Trophoblast cell (in vitro differentiated cells and primary cell): ENCODE measurements at regions not wholly inside any gene's neighbourhood (a gene's known extent, or its start where the extent isn't known, plus 50 kb on each side); places are given as distances from the start of the nearest gene placed in this dataset.

Experiments used
- DNase-seq, 2 donors: peaks; one replicate each; pipeline ENCODE4 v3.0.0-alpha.2; 2016
- H2AFZ ChIP-seq: 2 replicates; pipeline ENCODE4 v1.6.1; 2013; ENCODE audit warnings: low read length, moderate library complexity, mild to moderate bottlenecking; ENCODE audit not compliant: insufficient read depth, poor library complexity
- H2AK5ac ChIP-seq: 2 replicates; pipeline ENCODE4 v1.6.1; 2013; ENCODE audit warnings: mild to moderate bottlenecking, low read length
- H2BK120ac ChIP-seq: 2 replicates; pipeline ENCODE4 v1.6.1; 2013; ENCODE audit warnings: low read length, mild to moderate bottlenecking, moderate library complexity; ENCODE audit not compliant: insufficient read depth, poor library complexity
- H2BK12ac ChIP-seq: 2 replicates; pipeline ENCODE4 v1.6.1; 2013; ENCODE audit warnings: mild to moderate bottlenecking, low read length, moderate library complexity
- H2BK5ac ChIP-seq: 2 replicates; pipeline ENCODE4 v1.6.1; 2013; ENCODE audit warnings: low read length, low read depth, moderate library complexity, mild to moderate bottlenecking; ENCODE audit not compliant: poor library complexity
- H3K14ac ChIP-seq: 2 replicates; pipeline ENCODE4 v1.6.1; 2013; ENCODE audit warnings: mild to moderate bottlenecking, low read length
- H3K18ac ChIP-seq: 2 replicates; pipeline ENCODE4 v1.6.1; 2013; ENCODE audit warnings: mild to moderate bottlenecking, low read length
- H3K23ac ChIP-seq: 2 replicates; pipeline ENCODE4 v1.6.1; 2013; ENCODE audit warnings: low read length
- H3K27ac ChIP-seq: 2 replicates; pipeline ENCODE4 v1.5.1; 2013; ENCODE audit warnings: low read depth, mild to moderate bottlenecking, inconsistent platforms, low read length, moderate library complexity
- H3K27me3 ChIP-seq: 2 replicates; pipeline ENCODE4 v1.6.1; 2013; ENCODE audit warnings: inconsistent platforms, mild to moderate bottlenecking, low read length, moderate library complexity; ENCODE audit not compliant: insufficient read depth
- H3K36me3 ChIP-seq, 2 experiments: 1 replicate in 1 of 2; 2 replicates in 1 of 2; pipeline ENCODE4 v1.6.1; 2013; ENCODE audit warnings: low read length in 2 of 2, mild to moderate bottlenecking in 2 of 2, moderate library complexity in 1 of 2; ENCODE audit not compliant: insufficient read depth in 2 of 2, control insufficient read depth in 1 of 2
- H3K4ac ChIP-seq: 2 replicates; pipeline ENCODE4 v1.6.1; 2013; ENCODE audit warnings: low read depth, mild to moderate bottlenecking, low read length, moderate library complexity
- H3K4me1 ChIP-seq, 2 experiments: 1 replicate in 1 of 2; 2 replicates in 1 of 2; pipeline ENCODE4 v1.6.1; 2013; ENCODE audit warnings: low read length in 2 of 2, mild to moderate bottlenecking in 2 of 2, moderate library complexity in 1 of 2; ENCODE audit not compliant: insufficient read depth in 2 of 2, control insufficient read depth in 1 of 2
- H3K4me2 ChIP-seq: 2 replicates; pipeline ENCODE4 v1.6.1; 2013; ENCODE audit warnings: inconsistent platforms, mild to moderate bottlenecking, low read length, moderate library complexity
- H3K4me3 ChIP-seq: 2 replicates; pipeline ENCODE4 v1.5.1; 2013; ENCODE audit warnings: mild to moderate bottlenecking, low read depth, low read length, inconsistent platforms
- H3K79me1 ChIP-seq: one replicate; pipeline ENCODE4 v1.6.1; 2013; ENCODE audit warnings: low read length
- H3K79me2 ChIP-seq: 2 replicates; pipeline ENCODE4 v1.6.1; 2013; ENCODE audit warnings: low read length, mild to moderate bottlenecking; ENCODE audit not compliant: control insufficient read depth, insufficient read depth, poor library complexity
- H3K9ac ChIP-seq: 2 replicates; pipeline ENCODE4 v1.6.1; 2013; ENCODE audit warnings: mild to moderate bottlenecking, low read length
- H3K9me3 ChIP-seq: 2 replicates; pipeline ENCODE4 v1.6.1; 2013; ENCODE audit warnings: low read depth, mild to moderate bottlenecking, control low read depth, inconsistent platforms, low read length; ENCODE audit not compliant: insufficient read depth
- H4K12ac ChIP-seq: 2 replicates; pipeline ENCODE4 v1.6.1; 2013; ENCODE audit warnings: low read depth, mild to moderate bottlenecking, low read length, moderate library complexity
- H4K8ac ChIP-seq: 2 replicates; pipeline ENCODE4 v1.6.1; 2013; ENCODE audit warnings: low read depth, mild to moderate bottlenecking, low read length, moderate library complexity
- H4K91ac ChIP-seq: one replicate; pipeline ENCODE4 v1.6.1; 2013; ENCODE audit warnings: low read depth, mild to moderate bottlenecking, low read length, moderate library complexity
- WGBS: extraction: QIAGEN DNeasy Blood & Tissue Kit; methylation state at CpG from one replicate; pipeline ENCODE4 v1.1.7; 2013; ENCODE audit warnings: missing lambda C conversion rate; ENCODE audit not compliant: insufficient read length, insufficient coverage; ENCODE audit errors: extremely low coverage; 5-methylcytosine and 5-hydroxymethylcytosine counted together

- Histone ChIP-seq H3K36me3 (no peaks in the 10 kb centered on the region), H3K18ac (no peak overlapping the region), H4K8ac (no peak overlapping the region), H3K79me1 (no peaks in the 10 kb centered on the region), H3K4ac (no peak overlapping the region), H2BK120ac (no peak overlapping the region), H3K4me2 (no peak overlapping the region), H3K27ac (no peak overlapping the region), H4K12ac (no peak overlapping the region), H3K23ac (no peak overlapping the region), H2AK5ac (no peak overlapping the region), H3K4me1 (peaks cover 0 to 3% of the 10 kb centered on the region in 2 experiments), H3K79me2 (no peaks in the 10 kb centered on the region), H4K91ac (no peak overlapping the region), H3K4me3 (no peak overlapping the region), H3K9ac (no peak overlapping the region), H2AFZ (no peak overlapping the region), H2BK5ac (no peak overlapping the region), H3K27me3 (no peaks in the 10 kb centered on the region), H2BK12ac (no peak overlapping the region), H3K9me3 (no peaks in the 10 kb centered on the region), H3K14ac (no peak overlapping the region)
- WGBS: no CpG with 5 or more reads among the region's 6 CpGs
- DNase-seq: no peak
These were observed 105.7 kb downstream of the TMEM174 start for GRCh38 chr5:73278693-73279092.

- H4K91ac ChIP-seq: no peak overlapping the region
- no peak overlapping the region for H4K8ac ChIP-seq
- DNase-seq: no peak
- no peak overlapping the region for H3K27ac ChIP-seq
- no peaks in the 10 kb centered on the region for H3K79me1 ChIP-seq
- H2BK120ac ChIP-seq: no peak overlapping the region
- H3K9ac ChIP-seq: no peak overlapping the region
- H3K14ac ChIP-seq: no peak overlapping the region
- H3K18ac ChIP-seq: no peak overlapping the region
- peaks cover 0 to 3% of the 10 kb centered on the region in 2 experiments for H3K4me1 ChIP-seq
- H3K9me3 ChIP-seq: no peaks in the 10 kb centered on the region
- H4K12ac ChIP-seq: no peak overlapping the region
- no peaks in the 10 kb centered on the region for H3K27me3 ChIP-seq
- no peaks in the 10 kb centered on the region for H3K36me3 ChIP-seq
- H2AFZ ChIP-seq: no peak overlapping the region
- no peak overlapping the region for H3K4me2 ChIP-seq
- no peaks in the 10 kb centered on the region for H3K79me2 ChIP-seq
- no CpG with 5 or more reads among the region's 15 CpGs for WGBS
- no peak overlapping the region for H2BK12ac ChIP-seq
- no peak overlapping the region for H3K4ac ChIP-seq
- no peak overlapping the region for H2AK5ac ChIP-seq
- no peak overlapping the region for H3K4me3 ChIP-seq
- H3K23ac ChIP-seq: no peak overlapping the region
- no peak overlapping the region for H2BK5ac ChIP-seq
These were observed 102.1 kb downstream of the TMEM174 start for GRCh38 chr5:73274881-73275663.

- H4K12ac ChIP-seq: no peak overlapping the region
- H3K36me3 ChIP-seq: no peaks in the 10 kb centered on the region
- H3K27ac ChIP-seq: no peak overlapping the region
- H2AFZ ChIP-seq: no peak overlapping the region
- no peaks in the 10 kb centered on the region for H3K9me3 ChIP-seq
- no peak overlapping the region for H3K4ac ChIP-seq
- H3K23ac ChIP-seq: no peak overlapping the region
- no peak overlapping the region for H2BK12ac ChIP-seq
- H4K91ac ChIP-seq: no peak overlapping the region
- DNase-seq: no peak
- H3K27me3 ChIP-seq: no peaks in the 10 kb centered on the region
- H3K4me2 ChIP-seq: no peak overlapping the region
- H2AK5ac ChIP-seq: no peak overlapping the region
- H2BK120ac ChIP-seq: no peak overlapping the region
- no peak overlapping the region for H2BK5ac ChIP-seq
- H3K18ac ChIP-seq: no peak overlapping the region
- peaks cover 0 to 3% of the 10 kb centered on the region in 2 experiments for H3K4me1 ChIP-seq
- no peak overlapping the region for H3K9ac ChIP-seq
- H4K8ac ChIP-seq: no peak overlapping the region
- H3K79me2 ChIP-seq: no peaks in the 10 kb centered on the region
- no peak overlapping the region for H3K4me3 ChIP-seq
- H3K79me1 ChIP-seq: no peaks in the 10 kb centered on the region
- no CpG with 5 or more reads among the region's 3 CpGs for WGBS
- H3K14ac ChIP-seq: no peak overlapping the region
These were observed 101.1 kb downstream of the TMEM174 start for GRCh38 chr5:73274121-73274520.

GRCh38 chr5:73273379-73274050 lies 100.5 kb downstream of the TMEM174 start:
- Histone ChIP-seq H4K91ac (no peak overlapping the region), H3K4me2 (no peak overlapping the region), H3K9ac (no peak overlapping the region), H3K4me1 (peaks cover 0 to 3% of the 10 kb centered on the region in 2 experiments), H2BK120ac (no peak overlapping the region), H3K36me3 (no peaks in the 10 kb centered on the region), H4K12ac (no peak overlapping the region), H3K27ac (no peak overlapping the region), H4K8ac (no peak overlapping the region), H3K9me3 (no peaks in the 10 kb centered on the region), H3K27me3 (no peaks in the 10 kb centered on the region), H3K79me1 (no peaks in the 10 kb centered on the region), H3K23ac (no peak overlapping the region), H3K4ac (no peak overlapping the region), H3K79me2 (no peaks in the 10 kb centered on the region), H2AK5ac (no peak overlapping the region), H2AFZ (no peak overlapping the region), H3K4me3 (no peak overlapping the region), H2BK12ac (no peak overlapping the region), H2BK5ac (no peak overlapping the region), H3K18ac (no peak overlapping the region), H3K14ac (no peak overlapping the region)
- WGBS: no CpG with 5 or more reads among the region's 6 CpGs
- no peak for DNase-seq
